ENCODE measurements at regions not wholly inside any gene's neighbourhood (a gene's known extent, or its start where the extent isn't known, plus 50 kb on each side); places are given as distances from the start of the nearest gene placed in this dataset.

DNA sequence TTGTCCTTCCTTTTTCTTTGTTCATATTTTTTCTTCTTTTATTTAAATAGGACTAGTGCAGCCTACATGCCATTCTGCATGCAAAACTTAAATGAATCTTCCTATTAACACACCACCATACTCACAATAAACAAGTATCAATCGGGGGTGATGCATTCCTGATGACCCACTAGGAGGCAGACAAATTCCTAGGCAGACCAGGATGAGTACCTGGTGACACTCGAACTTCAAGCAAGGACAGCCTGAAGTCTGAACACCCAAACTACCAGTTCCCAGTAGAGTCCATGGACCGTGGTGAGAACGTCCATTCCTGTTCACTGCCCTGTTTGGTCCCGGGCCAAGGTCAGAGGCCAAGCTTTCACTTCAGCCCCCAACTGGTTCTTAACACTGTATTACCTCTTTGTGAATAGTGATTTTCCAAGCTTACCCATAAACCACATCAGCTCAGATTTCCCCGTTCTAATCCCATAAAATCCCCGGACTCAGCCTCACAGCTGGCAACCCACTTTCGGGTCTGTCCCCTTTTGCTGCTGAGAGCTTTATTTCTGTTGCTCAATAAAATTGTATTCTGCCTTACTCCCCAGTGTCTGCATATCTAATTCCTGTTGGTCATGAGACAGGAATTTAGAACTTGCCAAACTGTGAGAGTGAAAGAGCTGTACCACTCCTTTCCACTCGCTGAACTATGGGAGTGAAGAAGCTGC is 1286.6 kb downstream of the FSTL5 start:
- ATAC-seq, result no peak

DNA sequence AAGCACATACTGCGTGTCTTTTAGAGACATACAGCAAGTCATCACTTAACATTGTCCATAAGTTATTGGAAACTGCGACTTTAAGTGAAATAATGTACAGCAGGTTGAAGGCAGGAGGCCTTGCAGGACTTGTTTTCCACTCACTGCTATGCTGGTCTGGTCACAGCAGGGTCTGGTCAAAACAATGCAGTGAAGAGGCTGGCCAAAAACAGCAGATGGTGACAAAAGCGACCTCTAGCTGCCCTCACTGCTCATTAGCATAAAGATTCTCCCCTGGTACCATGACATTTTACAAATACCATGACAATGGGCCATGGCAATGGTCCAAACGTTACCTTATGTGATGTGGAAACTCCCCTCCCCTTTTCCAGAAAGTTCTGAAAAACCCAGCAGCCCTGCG is 1283.6 kb downstream of the FSTL5 start:
- H3K9me3 ChIP-seq (ENCODE audit: control insufficient read depth in 1 of 2, insufficient read depth in 1 of 2, low read depth in 1 of 2, low read length in 2 of 2), result no peaks in the 10 kb centered on the region
- no peak overlapping the region for H3K4me2 ChIP-seq (ENCODE audit: low read length)
- no peaks in the 10 kb centered on the region for H4K20me1 ChIP-seq (ENCODE audit: insufficient read depth)
- no peak for TF ChIP-seq EZH2phosphoT487 (IDR thresholded peaks at IDR 0.05; ENCODE audit: borderline replicate concordance)
- no peak for TF ChIP-seq EGR1 (IDR thresholded peaks at IDR 0.05; ENCODE audit: low read depth)
- no peak for TF ChIP-seq POLR2AphosphoS5 (IDR thresholded peaks at IDR 0.05; ENCODE audit: low read depth, low read length)
- TF ChIP-seq JUND (IDR thresholded peaks at IDR 0.05), result no peak
- no peak for TF ChIP-seq FOSL1 (IDR thresholded peaks at IDR 0.05; ENCODE audit: low read depth)
- no peak for TF ChIP-seq TCF7L2 (IDR thresholded peaks at IDR 0.05; ENCODE audit: borderline replicate concordance, extremely low read depth, insufficient read depth, insufficient read length)
- H3K9me2 ChIP-seq (ENCODE audit: insufficient read depth), result 0 out of 2 replicates have a peak, but pooled peaks cover 3% of the 10 kb centered on the region
- DNase-seq (ENCODE audit: low read depth, low spot score), result no peak
- intact Hi-C loops (cut with micrococcal nuclease), result no loop called here
- H3K27ac ChIP-seq (ENCODE audit: low read depth, low read length), result no peak overlapping the region
- no TSS peak for BruUV-seq (replicated peaks)
- no peak overlapping the region for H3K9ac ChIP-seq (ENCODE audit: low read length)
- H3K79me2 ChIP-seq (ENCODE audit: insufficient read depth, low read length), result no peaks in the 10 kb centered on the region
- ATAC-seq, result no peak
- H3K4me1 ChIP-seq (ENCODE audit: control insufficient read depth in 1 of 2, insufficient read depth in 2 of 2, low read length in 2 of 2), result no peaks in the 10 kb centered on the region
- H3K4me3 ChIP-seq (replicated peaks in 1 of 2; ENCODE audit: low read depth in 1 of 2, low read length in 2 of 2), result no peak overlapping the region
- POLR2A ChIA-PET, result no interaction called here
- CTCF ChIA-PET, result no interaction called here
- H3K27me3 ChIP-seq (ENCODE audit: insufficient read depth, low read length), result no peaks in the 10 kb centered on the region
- H2AFZ ChIP-seq (ENCODE audit: low read depth, low read length, poor library complexity, severe bottlenecking), result no peak overlapping the region
- H3K36me3 ChIP-seq (ENCODE audit: control insufficient read depth in 1 of 2, insufficient read depth in 2 of 2, low read length in 2 of 2), result no peaks in the 10 kb centered on the region
- RAD21 ChIA-PET (ENCODE audit: low non-redundant PET in 1 of 2, low total read pairs in 2 of 2, uncharacterized antibody in 2 of 2, unreplicated experiment in 2 of 2), result no interaction called here

More for the DNA sequence above, 1286.6 kb downstream of the FSTL5 start:
- no peaks in the 10 kb centered on the region for H4K20me1 ChIP-seq (ENCODE audit: insufficient read depth)
- no peak overlapping the region for H3K4me3 ChIP-seq (replicated peaks in 1 of 2; ENCODE audit: low read depth in 1 of 2, low read length in 2 of 2)
- intact Hi-C loops (cut with micrococcal nuclease), result no loop called here
- no TSS peak for BruUV-seq (replicated peaks)
- ChIA-PET CTCF (no interaction called here), POLR2A (no interaction called here), RAD21 (ENCODE audit: low non-redundant PET in 1 of 2, low total read pairs in 2 of 2, uncharacterized antibody in 2 of 2, unreplicated experiment in 2 of 2) (no interaction called here)
- no peaks in the 10 kb centered on the region for H3K9me2 ChIP-seq (ENCODE audit: insufficient read depth)
- no peaks in the 10 kb centered on the region for H3K27me3 ChIP-seq (ENCODE audit: insufficient read depth, low read length)
- H3K36me3 ChIP-seq (ENCODE audit: control insufficient read depth in 1 of 2, insufficient read depth in 2 of 2, low read length in 2 of 2), result no peaks in the 10 kb centered on the region
- H3K4me1 ChIP-seq (ENCODE audit: control insufficient read depth in 1 of 2, insufficient read depth in 2 of 2, low read length in 2 of 2), result no peaks in the 10 kb centered on the region
- no peak overlapping the region for H3K4me2 ChIP-seq (ENCODE audit: low read length)
- H3K79me2 ChIP-seq (ENCODE audit: insufficient read depth, low read length), result no peaks in the 10 kb centered on the region
- no peak overlapping the region for H2AFZ ChIP-seq (ENCODE audit: low read depth, low read length, poor library complexity, severe bottlenecking)
- DNase-seq (ENCODE audit: low read depth, low spot score), result no peak
- H3K9ac ChIP-seq (ENCODE audit: low read length), result no peak overlapping the region
- no peak overlapping the region for H3K27ac ChIP-seq (ENCODE audit: low read depth, low read length)
- H3K9me3 ChIP-seq (ENCODE audit: control insufficient read depth in 1 of 2, insufficient read depth in 1 of 2, low read depth in 1 of 2, low read length in 2 of 2), result no peaks in the 10 kb centered on the region
- TF ChIP-seq, protein P1, sequence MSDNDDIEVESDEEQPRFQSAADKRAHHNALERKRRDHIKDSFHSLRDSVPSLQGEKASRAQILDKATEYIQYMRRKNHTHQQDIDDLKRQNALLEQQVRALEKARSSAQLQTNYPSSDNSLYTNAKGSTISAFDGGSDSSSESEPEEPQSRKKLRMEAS (IDR thresholded peaks at IDR 0.05), result no peak
- TF ChIP-seq YY1 (IDR thresholded peaks at IDR 0.05; ENCODE audit: extremely low read depth, insufficient replicate concordance, low read depth, low read length) (no peak), ZFX (IDR thresholded peaks at IDR 0.05) (no peak)
- TF ChIP-seq, protein P2, sequence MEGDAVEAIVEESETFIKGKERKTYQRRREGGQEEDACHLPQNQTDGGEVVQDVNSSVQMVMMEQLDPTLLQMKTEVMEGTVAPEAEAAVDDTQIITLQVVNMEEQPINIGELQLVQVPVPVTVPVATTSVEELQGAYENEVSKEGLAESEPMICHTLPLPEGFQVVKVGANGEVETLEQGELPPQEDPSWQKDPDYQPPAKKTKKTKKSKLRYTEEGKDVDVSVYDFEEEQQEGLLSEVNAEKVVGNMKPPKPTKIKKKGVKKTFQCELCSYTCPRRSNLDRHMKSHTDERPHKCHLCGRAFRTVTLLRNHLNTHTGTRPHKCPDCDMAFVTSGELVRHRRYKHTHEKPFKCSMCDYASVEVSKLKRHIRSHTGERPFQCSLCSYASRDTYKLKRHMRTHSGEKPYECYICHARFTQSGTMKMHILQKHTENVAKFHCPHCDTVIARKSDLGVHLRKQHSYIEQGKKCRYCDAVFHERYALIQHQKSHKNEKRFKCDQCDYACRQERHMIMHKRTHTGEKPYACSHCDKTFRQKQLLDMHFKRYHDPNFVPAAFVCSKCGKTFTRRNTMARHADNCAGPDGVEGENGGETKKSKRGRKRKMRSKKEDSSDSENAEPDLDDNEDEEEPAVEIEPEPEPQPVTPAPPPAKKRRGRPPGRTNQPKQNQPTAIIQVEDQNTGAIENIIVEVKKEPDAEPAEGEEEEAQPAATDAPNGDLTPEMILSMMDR (IDR thresholded peaks at IDR 0.05 in 2 of 3, conservative IDR thresholded peaks at IDR 0.05 in 1 of 3; ENCODE audit: borderline replicate concordance in 1 of 3, insufficient read depth in 1 of 3, low read depth in 2 of 3, low read length in 2 of 3), result no peak

All from HCT116 (cell line).